ENCODE measurements at regions not wholly inside any gene's neighbourhood (a gene's known extent, or its start where the extent isn't known, plus 50 kb on each side); places are given as distances from the start of the nearest gene placed in this dataset.
"Not testable (repeated sequence)": the region's sequence is repeated elsewhere in the genome, so short reads cannot be mapped to it uniquely, and the experiment has no call there.

DNA sequence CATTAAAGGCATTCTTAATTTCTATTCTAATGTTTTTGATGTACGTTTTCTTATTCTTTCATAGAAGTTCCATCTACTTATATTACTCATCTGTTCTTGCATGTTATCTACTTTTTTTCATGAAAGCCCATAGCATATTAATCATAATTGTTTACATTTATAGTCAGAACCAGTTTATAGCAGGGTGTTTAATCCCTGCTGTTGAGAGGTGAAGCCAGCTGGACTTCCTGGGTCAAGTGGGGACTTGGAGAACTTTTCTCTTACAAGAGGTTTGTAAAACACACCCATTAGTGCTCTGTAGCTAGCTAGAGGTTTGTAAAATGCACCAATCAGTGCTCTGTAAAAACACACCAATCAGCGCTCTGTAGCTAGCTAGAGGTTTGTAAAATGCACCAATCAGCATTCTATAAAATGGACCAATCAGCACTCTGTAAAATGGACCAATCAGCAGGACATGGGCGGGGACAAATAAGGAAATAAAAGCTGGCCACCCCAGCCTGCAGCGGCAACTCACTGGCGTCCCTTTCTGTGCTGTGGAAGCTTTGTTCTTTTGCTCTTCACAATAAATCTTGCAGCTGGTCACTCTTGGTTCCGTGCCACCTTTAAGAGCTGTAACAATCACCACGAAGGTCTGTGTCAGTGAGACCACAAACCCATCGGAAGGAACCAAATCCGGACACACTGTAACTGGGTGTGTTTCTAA is 120.6 kb downstream of the TANC2 start:
- no peaks in the 10 kb centered on the region for H3K27me3 Mint-ChIP-seq (ENCODE audit: unreplicated experiment)
- no peak for DNase-seq
- H3K4me1 Mint-ChIP-seq (ENCODE audit: low read depth, unreplicated experiment), result peaks cover 9% of the 10 kb centered on the region
- TF ChIP-seq, protein P1, sequence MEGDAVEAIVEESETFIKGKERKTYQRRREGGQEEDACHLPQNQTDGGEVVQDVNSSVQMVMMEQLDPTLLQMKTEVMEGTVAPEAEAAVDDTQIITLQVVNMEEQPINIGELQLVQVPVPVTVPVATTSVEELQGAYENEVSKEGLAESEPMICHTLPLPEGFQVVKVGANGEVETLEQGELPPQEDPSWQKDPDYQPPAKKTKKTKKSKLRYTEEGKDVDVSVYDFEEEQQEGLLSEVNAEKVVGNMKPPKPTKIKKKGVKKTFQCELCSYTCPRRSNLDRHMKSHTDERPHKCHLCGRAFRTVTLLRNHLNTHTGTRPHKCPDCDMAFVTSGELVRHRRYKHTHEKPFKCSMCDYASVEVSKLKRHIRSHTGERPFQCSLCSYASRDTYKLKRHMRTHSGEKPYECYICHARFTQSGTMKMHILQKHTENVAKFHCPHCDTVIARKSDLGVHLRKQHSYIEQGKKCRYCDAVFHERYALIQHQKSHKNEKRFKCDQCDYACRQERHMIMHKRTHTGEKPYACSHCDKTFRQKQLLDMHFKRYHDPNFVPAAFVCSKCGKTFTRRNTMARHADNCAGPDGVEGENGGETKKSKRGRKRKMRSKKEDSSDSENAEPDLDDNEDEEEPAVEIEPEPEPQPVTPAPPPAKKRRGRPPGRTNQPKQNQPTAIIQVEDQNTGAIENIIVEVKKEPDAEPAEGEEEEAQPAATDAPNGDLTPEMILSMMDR (IDR thresholded peaks at IDR 0.05; ENCODE audit: unreplicated experiment), result no peak
- BruUV-seq (replicated peaks), result no TSS peak
- no peaks in the 10 kb centered on the region for H3K9me3 Mint-ChIP-seq (ENCODE audit: low read depth, unreplicated experiment)
- CTCF ChIA-PET, result no interaction called here
- intact Hi-C loops (cut with micrococcal nuclease; ENCODE audit: unreplicated experiment), result no loop called here
- no peak overlapping the region for H3K4me3 Mint-ChIP-seq (ENCODE audit: low read depth, unreplicated experiment)
- H3K36me3 Mint-ChIP-seq (ENCODE audit: insufficient read depth, unreplicated experiment), result no peaks in the 10 kb centered on the region
- no peak overlapping the region for H3K27ac Mint-ChIP-seq (ENCODE audit: unreplicated experiment)

DNA sequence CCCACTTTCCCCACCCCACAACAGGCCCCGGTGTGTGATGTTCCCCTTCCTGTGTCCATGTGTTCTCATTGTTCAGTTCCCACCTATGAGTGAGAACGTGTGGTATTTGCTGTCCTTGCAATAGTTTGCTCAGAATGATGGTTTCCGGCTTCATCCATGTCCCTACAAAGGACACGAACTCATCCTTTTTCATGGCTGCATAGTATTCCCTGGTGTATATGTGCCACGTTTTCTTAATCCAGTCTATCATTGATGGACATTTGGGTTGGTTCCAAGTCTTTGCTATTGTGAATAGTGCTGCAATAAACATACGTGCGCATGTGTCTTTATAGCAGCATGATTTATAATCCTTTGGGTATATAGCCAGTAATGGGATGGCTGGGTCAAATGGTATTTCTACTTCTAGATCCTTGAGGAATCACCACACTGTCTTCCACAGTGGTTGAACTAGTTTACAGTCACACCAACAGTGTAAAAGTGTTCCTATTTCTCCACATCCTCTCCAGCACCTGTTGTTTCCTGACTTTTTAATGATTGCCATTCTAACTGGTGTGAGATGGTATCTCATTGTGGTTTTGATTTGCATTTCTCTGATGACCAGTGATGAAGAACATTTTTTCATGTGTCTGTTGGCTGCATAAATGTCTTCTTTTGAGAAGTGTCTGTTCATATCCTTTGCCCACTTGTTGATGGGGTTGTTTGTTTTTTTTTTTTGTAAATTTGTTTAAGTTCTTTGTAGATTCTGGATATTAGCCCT is 124.5 kb downstream of the TANC2 start:
- H3K4me1 Mint-ChIP-seq (ENCODE audit: low read depth, unreplicated experiment); CTCF ChIA-PET; H3K9me3 Mint-ChIP-seq (ENCODE audit: low read depth, unreplicated experiment); DNase-seq; H3K27ac Mint-ChIP-seq (ENCODE audit: unreplicated experiment); H3K36me3 Mint-ChIP-seq (ENCODE audit: insufficient read depth, unreplicated experiment); BruUV-seq (replicated peaks); intact Hi-C loops (cut with micrococcal nuclease; ENCODE audit: unreplicated experiment); H3K27me3 Mint-ChIP-seq (ENCODE audit: unreplicated experiment); H3K4me3 Mint-ChIP-seq (ENCODE audit: low read depth, unreplicated experiment): not testable (repeated sequence)

DNA sequence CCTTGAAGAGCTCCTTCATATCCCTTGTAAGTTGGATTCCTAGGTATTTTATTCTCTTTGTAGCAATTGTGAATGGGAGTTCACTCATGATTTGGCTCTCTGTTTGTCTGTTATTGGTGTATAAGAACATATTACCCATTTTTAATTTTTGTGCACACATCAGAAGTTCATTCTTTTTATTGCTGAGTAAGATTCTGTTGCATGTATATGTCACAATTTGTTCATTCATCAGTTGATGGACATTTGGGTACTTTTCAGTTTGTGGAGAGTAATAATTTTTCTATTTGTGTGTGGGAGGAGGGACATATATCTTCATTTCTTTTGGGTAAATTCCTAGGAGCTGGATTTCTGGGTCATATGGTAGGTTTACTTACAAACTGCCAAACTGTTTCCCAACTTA is 125.9 kb downstream of the TANC2 start:
- CTCF ChIA-PET; H3K27me3 Mint-ChIP-seq (ENCODE audit: unreplicated experiment); DNase-seq; H3K9me3 Mint-ChIP-seq (ENCODE audit: low read depth, unreplicated experiment); H3K27ac Mint-ChIP-seq (ENCODE audit: unreplicated experiment); H3K4me1 Mint-ChIP-seq (ENCODE audit: low read depth, unreplicated experiment); BruUV-seq (replicated peaks); H3K36me3 Mint-ChIP-seq (ENCODE audit: insufficient read depth, unreplicated experiment); H3K4me3 Mint-ChIP-seq (ENCODE audit: low read depth, unreplicated experiment); intact Hi-C loops (cut with micrococcal nuclease; ENCODE audit: unreplicated experiment): not testable (repeated sequence)

DNA sequence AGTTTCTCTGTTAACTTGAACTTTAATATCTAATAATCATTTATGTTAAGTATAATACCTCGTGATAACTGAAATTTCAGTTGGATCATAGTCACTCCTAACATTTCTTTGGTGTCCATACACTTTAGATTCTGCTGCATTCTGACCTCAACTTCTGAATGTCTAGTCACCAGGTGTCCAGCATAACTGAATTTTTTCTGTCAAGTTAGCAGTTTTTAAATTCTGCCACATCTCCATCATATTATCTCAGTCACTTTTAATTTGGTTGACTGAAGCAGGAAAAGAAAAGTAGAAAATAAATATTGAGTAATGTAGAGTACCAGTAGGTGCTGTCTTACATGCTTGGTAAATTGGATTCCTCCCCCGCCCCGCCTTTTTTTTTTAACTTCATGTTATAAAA is 128.6 kb downstream of the TANC2 start:
- no peaks in the 10 kb centered on the region for H3K36me3 Mint-ChIP-seq (ENCODE audit: insufficient read depth, unreplicated experiment)
- intact Hi-C loops (cut with micrococcal nuclease; ENCODE audit: unreplicated experiment), result no loop called here
- H3K9me3 Mint-ChIP-seq (ENCODE audit: low read depth, unreplicated experiment), result no peaks in the 10 kb centered on the region
- no peak overlapping the region for H3K4me3 Mint-ChIP-seq (ENCODE audit: low read depth, unreplicated experiment)
- TF ChIP-seq, protein P1 (IDR thresholded peaks at IDR 0.05; ENCODE audit: unreplicated experiment), result no peak
- no peak for DNase-seq
- CTCF ChIA-PET, result no interaction called here
- no TSS peak for BruUV-seq (replicated peaks)
- H3K4me1 Mint-ChIP-seq (ENCODE audit: low read depth, unreplicated experiment), result no peaks in the 10 kb centered on the region
- no peak overlapping the region for H3K27ac Mint-ChIP-seq (ENCODE audit: unreplicated experiment)
- H3K27me3 Mint-ChIP-seq (ENCODE audit: unreplicated experiment), result no peaks in the 10 kb centered on the region

DNA sequence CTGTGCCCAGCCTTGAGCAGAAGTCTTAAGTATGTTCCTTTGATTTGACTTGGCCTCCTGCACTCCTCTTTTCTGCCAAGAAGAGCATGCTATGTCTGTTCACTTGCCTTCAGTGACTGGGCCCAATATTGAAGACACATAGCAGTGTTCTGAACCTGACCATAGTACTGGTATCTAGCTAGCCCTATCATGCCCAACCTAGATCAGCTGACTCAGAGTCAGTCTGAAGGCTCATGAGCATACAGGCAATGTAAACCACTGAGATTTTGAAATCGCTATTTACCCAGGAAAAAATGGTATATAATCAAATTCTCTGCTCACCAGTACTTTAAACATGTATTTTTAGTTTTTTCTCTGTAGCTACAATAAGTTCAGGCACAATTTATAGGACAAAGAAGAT is 129.4 kb downstream of the TANC2 start:
- no peak for DNase-seq
- no TSS peak for BruUV-seq (replicated peaks)
- no peak overlapping the region for H3K27ac Mint-ChIP-seq (ENCODE audit: unreplicated experiment)
- CTCF ChIA-PET, result no interaction called here
- no peaks in the 10 kb centered on the region for H3K36me3 Mint-ChIP-seq (ENCODE audit: insufficient read depth, unreplicated experiment)
- no peaks in the 10 kb centered on the region for H3K9me3 Mint-ChIP-seq (ENCODE audit: low read depth, unreplicated experiment)
- no peaks in the 10 kb centered on the region for H3K4me1 Mint-ChIP-seq (ENCODE audit: low read depth, unreplicated experiment)
- intact Hi-C loops (cut with micrococcal nuclease; ENCODE audit: unreplicated experiment), result no loop called here
- no peak overlapping the region for H3K4me3 Mint-ChIP-seq (ENCODE audit: low read depth, unreplicated experiment)
- TF ChIP-seq, protein P1 (IDR thresholded peaks at IDR 0.05; ENCODE audit: unreplicated experiment), result no peak
- no peaks in the 10 kb centered on the region for H3K27me3 Mint-ChIP-seq (ENCODE audit: unreplicated experiment)
